NCI-H82 (cell line): ENCODE measurements at regions not wholly inside any gene's neighbourhood (a gene's known extent, or its start where the extent isn't known, plus 50 kb on each side); places are given as distances from the start of the nearest gene placed in this dataset.

ENCODE experiments used
- DNase-seq: peaks from one replicate; lab custom pipeline; 2025; lab: John Stamatoyannopoulos, UW

DNA sequence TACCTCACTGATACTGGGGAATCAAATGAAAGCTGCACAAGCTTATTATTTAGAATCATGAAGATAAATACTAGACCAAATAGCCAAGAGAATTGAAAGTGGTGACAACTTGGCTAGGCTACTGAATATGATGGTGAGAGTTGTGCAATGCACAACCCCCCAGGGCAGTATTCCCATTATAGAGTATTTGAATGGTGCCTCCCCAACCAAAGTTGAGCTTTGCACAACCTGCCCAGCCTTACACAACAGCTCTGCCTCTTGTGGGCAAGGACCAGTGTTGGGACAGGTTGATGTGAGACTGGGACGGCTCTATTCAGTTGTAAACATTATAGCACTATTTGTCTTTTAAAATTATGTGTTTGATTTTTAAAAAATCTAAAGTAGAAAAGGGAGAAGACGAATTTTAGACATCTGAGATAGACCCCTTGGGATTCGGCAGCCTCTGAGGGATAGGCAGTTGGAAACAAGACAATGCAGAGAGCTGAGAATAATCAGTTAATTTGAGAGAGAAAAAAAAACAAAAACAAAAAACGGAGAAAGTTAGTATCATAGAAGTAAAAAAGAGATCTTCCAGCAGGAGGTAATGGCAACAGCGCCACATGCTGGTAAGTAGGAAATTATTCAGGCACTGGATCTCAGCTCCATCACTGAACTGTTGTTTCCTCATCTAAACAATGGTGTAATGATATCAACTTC, 91.0 kb upstream of the KCNA3 start:
- DNase-seq = peak; percentile 72

DNA sequence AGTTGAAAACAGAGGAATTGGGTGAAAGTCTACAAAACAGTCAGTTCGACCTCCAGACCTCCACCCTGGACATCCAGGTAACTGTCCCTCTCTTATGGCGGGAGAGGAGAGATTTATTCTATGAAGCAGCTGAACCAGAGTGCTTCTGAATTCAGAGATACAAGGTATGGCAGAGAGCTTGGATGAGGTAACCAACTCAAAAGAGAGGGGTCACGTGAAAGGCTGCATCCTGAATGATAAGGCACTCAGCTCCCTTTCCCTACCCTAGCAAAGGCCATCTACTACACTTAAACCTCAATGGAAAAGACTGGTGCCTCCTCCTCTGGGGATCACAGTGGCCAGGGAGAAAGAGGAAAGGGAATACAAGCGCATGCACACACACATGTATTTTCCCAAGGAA, 88.4 kb upstream of the KCNA3 start:
- DNase-seq = no peak

DNA sequence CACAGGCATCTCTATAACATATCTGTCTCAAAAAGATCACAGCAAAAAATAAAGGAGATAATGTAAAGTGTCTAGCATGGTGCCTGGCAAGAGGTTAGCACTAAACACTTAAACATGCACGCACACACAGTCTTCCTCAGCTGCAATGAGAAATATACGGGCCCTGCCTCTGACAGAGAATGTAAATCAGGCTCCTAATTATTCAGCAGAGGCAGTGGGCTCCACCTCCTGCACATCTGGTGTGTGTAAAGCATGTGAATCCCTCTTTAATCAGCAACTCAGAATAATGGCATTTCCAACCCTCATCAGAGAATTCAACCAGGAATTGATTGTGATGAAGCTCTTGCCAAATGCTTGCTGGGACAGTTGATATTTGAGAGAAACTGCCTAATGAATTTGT, 85.6 kb upstream of the KCNA3 start:
- peak; percentile 9 for DNase-seq

DNA sequence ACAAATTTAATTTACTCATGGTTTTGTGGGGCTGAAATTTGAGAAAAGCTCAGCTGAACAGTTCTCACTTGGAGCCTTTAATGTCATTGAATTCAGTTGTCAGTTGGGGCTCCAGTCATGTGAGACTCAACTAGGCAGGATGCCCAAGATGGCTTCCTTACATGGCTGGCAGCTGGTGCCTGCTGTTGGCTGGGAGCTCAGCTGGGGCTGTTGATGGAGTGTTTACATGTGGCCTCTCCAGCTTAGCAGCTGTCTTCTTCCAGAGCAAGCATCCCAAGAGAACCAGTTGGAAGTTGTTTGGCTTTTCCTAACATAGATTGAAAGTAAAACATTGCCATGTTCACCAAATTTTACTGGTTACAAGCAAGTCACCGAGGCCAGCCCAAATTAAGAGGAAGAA, 81.8 kb upstream of the KCNA3 start:
- peak; percentile 90 for DNase-seq

DNA sequence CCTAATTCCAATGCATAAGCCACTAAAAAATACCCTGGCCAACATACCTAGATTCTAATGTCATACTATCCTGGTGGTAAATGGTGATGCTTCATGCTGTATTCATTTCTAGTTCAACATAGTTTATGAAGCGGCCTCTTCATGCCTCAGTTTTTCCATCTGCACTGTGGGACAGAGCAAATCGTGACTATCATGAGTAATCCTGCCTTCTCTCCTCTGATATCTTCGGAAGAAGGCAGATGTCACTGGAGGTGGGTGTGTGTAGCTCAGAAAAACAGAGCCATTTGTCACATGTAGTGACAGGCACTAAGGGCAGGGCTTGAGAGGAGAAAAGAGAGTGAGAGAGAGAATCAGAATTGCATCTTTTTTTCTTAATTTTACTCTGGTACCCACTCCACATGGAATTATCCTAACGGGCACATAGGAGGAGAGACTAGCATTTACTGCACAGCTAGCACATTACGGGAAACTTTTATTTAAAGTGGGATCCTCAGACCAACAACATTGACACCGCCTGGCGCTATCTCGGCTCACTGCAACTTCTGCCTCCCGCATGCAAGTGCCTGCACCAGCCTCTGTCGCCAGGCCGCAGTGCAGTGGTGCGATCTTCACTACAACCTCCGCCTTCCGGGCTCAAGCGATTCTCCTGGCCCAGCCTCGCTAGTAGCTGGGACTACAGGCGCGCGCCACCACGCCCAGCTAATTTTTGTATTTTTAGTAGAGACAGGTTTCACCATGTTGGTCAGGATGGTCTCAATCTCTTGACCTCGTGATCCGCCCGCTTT, 78.4 kb upstream of the KCNA3 start:
- peak; percentile 27 for DNase-seq

DNA sequence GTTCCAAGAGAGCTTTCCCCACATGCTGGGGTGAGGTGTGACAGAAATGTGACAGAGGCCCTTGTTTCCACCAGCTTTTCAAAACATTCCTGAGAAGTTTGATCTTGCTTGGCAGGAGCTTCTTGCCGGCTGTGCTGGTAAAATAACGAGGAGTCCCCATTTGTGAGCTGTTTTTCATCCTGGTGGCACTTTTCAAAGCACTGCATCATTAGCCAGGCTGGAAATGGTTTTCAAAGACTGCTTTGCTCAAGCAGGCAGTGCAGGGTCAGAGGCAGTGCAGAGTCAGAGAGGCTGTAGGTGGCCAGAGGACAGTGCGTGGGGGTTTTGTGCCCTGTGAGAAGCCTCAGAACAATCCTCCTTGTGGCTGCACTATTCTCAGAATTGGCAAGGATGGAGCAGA, 75.8 kb upstream of the KCNA3 start:
- DNase-seq = no peak

DNA sequence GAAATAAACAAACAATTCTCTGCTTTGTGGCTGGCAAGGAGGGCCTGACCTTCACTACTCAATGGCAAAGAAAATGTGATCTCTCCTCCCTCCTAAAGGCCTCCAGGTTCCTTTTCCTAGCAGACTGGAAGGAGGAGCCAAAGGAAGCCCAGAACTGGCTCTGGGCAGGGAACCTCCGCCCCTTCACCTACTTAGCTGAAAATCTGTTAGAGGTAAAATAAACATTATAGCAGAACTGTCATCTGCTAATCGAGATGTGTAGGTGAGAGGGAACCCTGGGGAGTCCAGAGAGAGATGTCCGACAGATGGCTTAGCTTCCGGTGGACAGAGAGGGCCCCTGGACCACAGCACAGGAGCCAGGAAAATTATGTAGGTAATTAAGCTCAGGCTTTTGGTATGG, 75.2 kb upstream of the KCNA3 start:
- peak; percentile 65 for DNase-seq

DNA sequence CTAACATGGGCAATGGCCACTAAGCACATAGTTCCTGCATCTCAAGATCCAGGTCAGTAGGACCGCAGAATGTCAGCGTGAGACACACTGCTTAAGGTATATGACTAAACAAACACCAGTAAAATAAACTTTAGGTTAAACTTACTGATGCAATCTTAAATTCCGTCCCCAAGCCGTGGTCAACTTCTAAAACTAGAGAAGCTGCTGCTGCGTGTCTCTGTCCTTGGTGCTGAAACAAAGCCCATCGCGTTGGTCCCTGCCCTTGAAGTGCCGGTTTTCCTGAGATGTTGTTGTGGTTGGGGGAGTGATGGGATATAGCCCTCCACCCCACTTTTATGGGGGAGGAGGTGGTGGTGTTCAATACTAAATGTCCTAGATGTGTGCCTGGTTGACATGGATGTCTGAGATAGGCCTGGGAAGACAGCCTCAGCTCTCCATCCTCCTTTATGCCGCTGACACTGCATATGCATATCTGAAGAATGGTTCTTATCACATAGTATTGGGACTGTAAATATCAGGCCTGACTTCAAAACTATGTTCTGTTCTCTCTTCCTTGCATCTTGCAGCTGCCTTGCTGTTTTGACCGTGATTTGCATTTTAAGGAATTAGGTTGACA, 72.0 kb upstream of the KCNA3 start:
- DNase-seq = no peak

DNA sequence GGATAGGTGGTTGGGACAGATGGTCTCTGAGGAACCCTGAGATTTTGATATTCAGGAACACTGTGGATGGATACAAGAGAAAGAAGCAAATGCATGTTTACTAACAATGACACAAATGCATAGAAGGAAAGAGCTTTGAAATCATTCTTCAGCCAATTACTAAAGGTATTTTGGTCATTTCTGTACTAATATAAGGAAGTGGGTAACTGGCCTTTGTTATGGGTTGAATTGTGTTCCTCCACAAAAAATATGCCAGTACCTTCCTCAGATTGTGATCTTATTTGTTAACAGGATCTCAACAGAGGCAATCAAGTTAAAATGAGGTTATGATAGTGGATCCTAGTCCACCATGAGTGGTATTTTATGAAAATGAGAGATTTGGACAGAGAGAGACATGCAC, 68.7 kb upstream of the KCNA3 start:
- no peak for DNase-seq

DNA sequence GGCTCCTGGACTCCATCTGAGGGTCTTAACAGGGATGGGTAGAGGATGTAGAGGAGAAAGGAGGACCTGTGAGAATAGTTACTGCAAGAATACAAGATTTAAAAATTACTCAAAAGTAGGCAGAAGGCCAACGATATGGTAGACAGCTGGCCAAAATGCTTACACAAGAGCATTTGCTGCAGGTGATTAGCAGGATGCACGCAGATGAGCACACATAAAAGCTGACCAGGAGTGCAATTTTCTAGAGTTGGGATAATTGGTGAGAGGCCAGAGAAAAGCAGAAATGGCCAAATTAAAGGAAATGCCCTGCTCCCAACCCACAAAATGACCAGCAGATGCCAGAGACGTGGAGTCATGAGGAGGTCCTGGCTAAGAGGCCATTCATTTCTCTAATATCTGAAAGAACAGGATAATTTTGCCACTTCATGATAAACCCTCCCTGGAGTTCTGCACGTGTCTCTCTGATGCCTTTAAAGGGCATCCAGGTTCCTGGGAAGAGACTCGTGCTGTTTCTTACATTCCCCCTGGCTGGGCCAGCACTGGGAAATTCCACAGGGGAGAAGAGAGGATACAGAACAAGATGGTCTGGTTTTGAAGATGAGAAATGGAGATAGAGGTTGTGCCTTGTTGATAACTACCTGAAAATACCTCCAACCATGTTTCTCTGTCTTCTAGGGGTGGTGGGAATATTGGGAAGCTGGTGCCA, 62.3 kb upstream of the KCNA3 start:
- no peak for DNase-seq

DNA sequence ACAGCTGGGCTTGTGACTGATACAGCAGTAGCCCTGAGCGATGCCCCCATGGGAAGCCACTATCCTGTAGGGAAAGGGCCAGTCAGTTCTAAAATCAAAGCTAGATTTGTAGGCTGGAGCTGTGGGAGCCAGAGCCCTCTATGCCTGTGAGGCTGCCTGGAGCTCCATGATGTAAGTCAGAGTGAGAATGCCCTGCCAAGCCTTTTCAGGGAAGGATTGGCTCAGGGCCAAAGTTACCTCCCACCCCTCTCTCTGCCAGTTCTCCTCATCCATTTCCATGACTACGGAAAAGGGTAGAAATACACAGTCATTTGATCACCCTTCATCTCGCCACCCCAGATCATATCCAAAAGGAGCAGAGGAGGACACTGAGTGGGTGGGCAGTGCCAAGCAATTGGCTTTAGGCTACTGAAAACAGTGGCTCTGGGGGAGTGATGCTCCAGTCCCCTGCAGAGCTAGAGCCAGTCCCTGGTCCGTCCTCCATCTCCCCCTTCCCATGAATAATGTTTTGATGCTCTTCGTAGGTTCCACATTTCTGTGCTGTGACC, 59.5 kb upstream of the KCNA3 start:
- no peak for DNase-seq

DNA sequence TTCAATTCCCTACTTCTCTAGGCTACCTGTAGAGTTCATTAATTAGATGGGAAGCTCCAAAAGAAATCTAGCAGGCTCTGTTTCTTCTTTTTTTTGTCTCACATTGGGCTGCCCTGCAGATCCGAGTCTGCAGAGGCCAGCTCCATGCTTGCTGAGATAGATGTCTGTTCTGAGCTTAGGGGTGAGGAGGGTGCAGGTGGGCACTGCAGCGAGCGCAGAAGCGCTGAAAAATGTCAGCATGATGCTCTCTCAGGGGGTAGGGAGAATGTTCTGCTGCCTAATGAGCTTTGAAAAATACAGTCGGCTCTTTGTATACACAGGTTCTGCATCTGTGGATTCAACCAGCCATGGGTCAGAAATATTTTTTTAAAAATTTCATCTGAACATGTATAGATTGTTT, 56.8 kb upstream of the KCNA3 start:
- no peak for DNase-seq

DNA sequence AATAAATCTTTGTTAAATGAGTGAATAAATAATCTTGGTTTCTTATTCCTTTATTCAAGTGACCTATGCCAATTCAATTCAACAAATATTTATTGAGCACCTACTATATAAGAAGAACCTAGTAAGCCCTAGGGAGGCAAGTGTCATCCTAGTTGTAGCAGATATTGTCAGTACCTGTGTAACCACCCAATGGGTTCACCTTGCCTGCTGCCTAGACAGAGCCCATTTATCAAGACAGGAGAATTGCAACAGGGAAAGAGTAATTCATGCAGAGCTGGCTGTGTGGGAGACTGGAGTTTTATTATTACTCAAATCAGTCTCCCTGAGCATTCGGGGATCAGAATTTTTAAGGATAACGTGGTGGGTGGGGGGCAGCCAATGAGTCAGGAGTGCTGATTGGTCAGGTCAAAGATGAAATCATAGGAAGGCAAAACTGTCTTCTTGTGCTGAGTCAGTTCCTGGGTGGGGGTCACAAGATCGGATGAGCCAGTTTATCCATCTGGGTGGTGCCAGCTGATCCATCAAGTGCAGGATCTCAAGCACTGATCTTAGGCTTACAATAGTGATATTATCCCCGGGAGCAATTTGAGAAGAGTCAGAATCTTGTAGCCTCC, 53.8 kb upstream of the KCNA3 start:
- peak; percentile 25 for DNase-seq

DNA sequence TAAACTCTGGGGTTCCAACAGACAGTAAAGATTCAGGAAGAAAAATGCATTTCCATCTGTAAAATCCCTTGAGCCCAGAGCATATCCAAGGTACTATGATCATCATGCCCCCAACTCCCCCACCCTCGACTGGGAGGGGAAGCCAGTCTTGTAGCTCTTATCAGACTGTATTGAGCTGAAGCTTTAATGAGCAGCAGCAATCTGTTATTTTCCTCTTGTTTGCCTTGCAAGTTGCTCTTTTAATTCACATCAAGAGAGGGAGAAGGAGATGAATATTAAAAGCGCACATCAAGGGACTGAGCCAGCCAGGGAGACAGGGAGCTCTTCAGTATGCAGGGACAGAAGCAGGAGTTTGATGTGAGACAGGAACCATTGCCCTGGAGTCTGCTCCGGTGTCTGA, 52.5 kb upstream of the KCNA3 start:
- DNase-seq = peak; percentile 19

DNA sequence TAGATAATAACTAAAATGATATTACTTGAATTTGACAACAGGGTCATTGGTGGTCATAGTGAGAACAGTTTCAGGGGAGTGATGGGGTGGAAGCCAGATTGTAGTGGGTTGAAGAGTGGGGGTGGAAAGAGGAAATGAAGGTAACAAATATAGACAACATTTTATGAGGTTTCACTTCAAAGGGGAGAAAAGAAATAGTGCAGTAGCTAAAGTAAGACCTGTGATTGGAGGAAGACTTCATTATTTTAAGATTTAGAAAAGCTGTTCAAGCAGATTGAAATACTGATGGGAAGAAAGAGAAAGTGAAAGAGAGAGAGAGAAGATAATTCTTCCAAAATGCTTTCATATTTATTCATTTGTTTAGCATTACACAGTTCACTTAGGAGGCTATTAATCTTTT, 52.0 kb upstream of the KCNA3 start:
- no peak for DNase-seq
